Heart left ventricle (tissue), 13 donors: ENCODE measurements at regions not wholly inside any gene's neighbourhood (a gene's known extent, or its start where the extent isn't known, plus 50 kb on each side); places are given as distances from the start of the nearest gene placed in this dataset.

Source experiments
- POLR2A ChIP-seq, 2 donors: fragments of 450-650 bp; IDR thresholded peaks; one replicate each; pipeline ENCODE4 v1.6.1; 2017; ENCODE audit warnings: antibody characterized with exemption in 2 of 2, mild to moderate bottlenecking in 2 of 2, moderate library complexity in 2 of 2
- TF ChIP-seq, protein P1 (sequence below), 12 donors: fragments of 200-600 bp; sonication (generic) in 4 of 12; IDR thresholded peaks; one replicate each; pipeline versions ENCODE4 v1.5.0 to v1.8.0; 2018 to 2022; ENCODE audit warnings: antibody characterized with exemption in 12 of 12, mild to moderate bottlenecking in 5 of 12
- donor health status: ischemic (EF 13 %, LVEDD 7.1; RV severe dilation, severe dysfunction).
- donor health status: DM: no; HTN: yes; CAD: no.
- donor health status: DM: no; HTN: no; CAD: no.
- donor health status: ischemic (EF 25% LVEDD 6.9; RV normal size, moderate dysfunction).
- donor health status: ischemic (EF 25% LVEDD 5.7; RV mildly dilated, moderate dysfunction).
- donor health status: ischemic (EF 35%, LVEDD 5.7; RV mildly dilated, moderate dysfunction).
- donor health status: nonischemic (EF 11% LVEDD 7.7; RV severe dilation, severe dysfunction).
- donor health status: DM: yes; HTN: yes; CAD: no.
- donor health status: PGD.
- donor health status: ischemic (EF 29% LVEDD 5.4; RV normal size, mild dysfunction).
- donor health status: nonischemic (EF 23%, LVEDD 6.1; RV moderate dilation, normal function).

DNA sequence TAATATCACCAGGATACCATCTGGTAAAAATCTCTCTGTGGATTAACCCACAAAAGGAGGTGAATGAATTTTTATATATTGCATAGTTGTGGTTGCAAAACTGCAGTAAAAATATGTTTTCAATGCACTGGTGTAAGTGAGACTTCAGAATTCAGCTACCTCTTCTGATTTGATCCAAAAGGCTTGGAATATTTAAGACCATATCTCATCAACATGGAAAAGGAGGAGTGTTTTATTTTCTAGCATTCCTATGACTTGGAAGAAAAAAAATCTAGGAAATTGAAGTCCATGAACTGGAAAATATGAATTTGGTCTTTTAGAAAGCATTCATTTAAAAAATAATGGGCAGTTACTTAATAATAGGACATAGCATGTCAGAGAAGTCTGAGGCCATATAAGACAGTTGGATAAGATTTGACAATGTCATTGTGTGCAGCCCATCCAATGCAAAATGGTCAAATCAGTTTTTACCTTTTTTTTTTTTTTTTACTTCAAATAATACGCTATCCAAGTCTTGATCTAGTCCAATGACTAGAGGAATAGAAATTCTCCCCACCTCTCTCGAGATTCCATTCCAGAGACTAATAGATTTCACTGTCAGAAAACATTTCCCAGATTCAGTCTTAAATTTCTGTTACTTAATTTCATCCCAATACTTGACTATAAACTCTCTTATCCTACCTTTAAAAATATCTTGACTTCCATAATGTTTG, 364.9 kb upstream of the PMFBP1 start:
- no peak for TF ChIP-seq POLR2A (IDR thresholded peaks at IDR 0.05)
- TF ChIP-seq, protein P1, sequence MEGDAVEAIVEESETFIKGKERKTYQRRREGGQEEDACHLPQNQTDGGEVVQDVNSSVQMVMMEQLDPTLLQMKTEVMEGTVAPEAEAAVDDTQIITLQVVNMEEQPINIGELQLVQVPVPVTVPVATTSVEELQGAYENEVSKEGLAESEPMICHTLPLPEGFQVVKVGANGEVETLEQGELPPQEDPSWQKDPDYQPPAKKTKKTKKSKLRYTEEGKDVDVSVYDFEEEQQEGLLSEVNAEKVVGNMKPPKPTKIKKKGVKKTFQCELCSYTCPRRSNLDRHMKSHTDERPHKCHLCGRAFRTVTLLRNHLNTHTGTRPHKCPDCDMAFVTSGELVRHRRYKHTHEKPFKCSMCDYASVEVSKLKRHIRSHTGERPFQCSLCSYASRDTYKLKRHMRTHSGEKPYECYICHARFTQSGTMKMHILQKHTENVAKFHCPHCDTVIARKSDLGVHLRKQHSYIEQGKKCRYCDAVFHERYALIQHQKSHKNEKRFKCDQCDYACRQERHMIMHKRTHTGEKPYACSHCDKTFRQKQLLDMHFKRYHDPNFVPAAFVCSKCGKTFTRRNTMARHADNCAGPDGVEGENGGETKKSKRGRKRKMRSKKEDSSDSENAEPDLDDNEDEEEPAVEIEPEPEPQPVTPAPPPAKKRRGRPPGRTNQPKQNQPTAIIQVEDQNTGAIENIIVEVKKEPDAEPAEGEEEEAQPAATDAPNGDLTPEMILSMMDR (IDR thresholded peaks at IDR 0.05): no peak
